ENCODE measurements at regions not wholly inside any gene's neighbourhood (a gene's known extent, or its start where the extent isn't known, plus 50 kb on each side); places are given as distances from the start of the nearest gene placed in this dataset.
A peak's percentile ranks its signal among the peaks of the same experiment; 100 is the strongest.

DNA sequence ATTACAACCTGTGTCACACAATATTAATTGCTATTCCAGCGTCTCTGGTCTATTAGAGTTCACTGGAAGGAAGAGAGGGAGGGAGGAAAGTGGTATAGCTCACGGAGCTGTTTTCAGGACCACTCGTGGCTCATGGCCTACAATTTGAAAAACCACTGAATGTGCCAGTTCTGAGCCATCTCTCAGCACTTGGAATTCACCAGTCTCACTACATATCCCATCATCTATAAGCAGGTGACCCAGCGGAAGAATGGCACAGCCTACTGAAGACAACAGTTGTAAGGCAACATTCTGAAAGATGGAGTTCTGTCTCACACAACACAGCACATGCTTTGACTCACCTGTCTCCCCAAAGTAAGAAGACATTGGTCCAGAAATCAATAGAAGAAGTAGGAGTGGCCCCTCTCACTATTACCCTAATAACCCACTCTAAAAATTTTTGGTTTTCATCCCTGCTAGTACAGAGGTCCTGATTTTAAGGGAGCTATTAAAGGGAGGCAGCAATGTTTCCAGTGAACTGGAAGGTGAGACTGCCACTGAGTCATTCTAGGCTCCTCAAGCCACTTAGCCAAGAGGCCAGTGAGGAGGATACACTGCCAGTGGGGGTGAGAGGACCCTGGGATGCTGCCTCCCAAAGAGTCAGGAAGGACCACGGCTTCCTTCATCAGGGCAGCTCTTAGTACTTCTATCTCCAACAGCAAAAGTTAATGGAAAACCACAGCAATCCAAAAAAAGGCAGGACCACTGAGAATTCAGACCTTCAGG, 50.0 kb upstream of the DOCK9 start:
- H3K4me1 ChIP-seq (ENCODE audit: insufficient read depth, poor library complexity, severe bottlenecking), result peaks cover 37% of the 10 kb centered on the region
- H3K4me3 ChIP-seq (ENCODE audit: severe bottlenecking), result no peak overlapping the region
- no peak overlapping the region for H3K27ac ChIP-seq (ENCODE audit: poor library complexity, severe bottlenecking)
- no peak for ATAC-seq (ENCODE audit: low read depth)
- no peak for DNase-seq (ENCODE audit: low spot score)
- H3K9me3 ChIP-seq (ENCODE audit: severe bottlenecking), result no peaks in the 10 kb centered on the region
- H3K27me3 ChIP-seq (ENCODE audit: insufficient read depth, poor library complexity, severe bottlenecking), result no peaks in the 10 kb centered on the region
- H3K36me3 ChIP-seq (ENCODE audit: low read depth), result no peaks in the 10 kb centered on the region; the same call in 1 of the 2 replicates
- no peak for TF ChIP-seq CTCF (IDR thresholded peaks at IDR 0.05; ENCODE audit: poor library complexity, severe bottlenecking)

- DNase-seq (ENCODE audit: low spot score) (no peak), ATAC-seq (ENCODE audit: low read depth) (no peak)
- Histone ChIP-seq H3K27me3 (ENCODE audit: insufficient read depth, poor library complexity, severe bottlenecking) (no peaks in the 10 kb centered on the region), H3K4me3 (ENCODE audit: severe bottlenecking) (no peak overlapping the region), H3K36me3 (ENCODE audit: low read depth) (no peaks in the 10 kb centered on the region; the same call in 1 of the 2 replicates), H3K27ac (ENCODE audit: poor library complexity, severe bottlenecking) (no peak overlapping the region), H3K4me1 (ENCODE audit: insufficient read depth, poor library complexity, severe bottlenecking) (peaks cover 40% of the 10 kb centered on the region), H3K9me3 (ENCODE audit: severe bottlenecking) (no peaks in the 10 kb centered on the region)
- no peak for TF ChIP-seq CTCF (IDR thresholded peaks at IDR 0.05; ENCODE audit: poor library complexity, severe bottlenecking)
These were observed 51.0 kb upstream of the DOCK9 start for GRCh38 chr13:99028890-99029289.

GRCh38 chr13:99029576-99029975, 51.7 kb upstream of the DOCK9 start:
- DNase-seq (ENCODE audit: low spot score) (no peak), ATAC-seq (ENCODE audit: low read depth) (no peak)
- Histone ChIP-seq H3K9me3 (ENCODE audit: severe bottlenecking) (no peaks in the 10 kb centered on the region), H3K4me3 (ENCODE audit: severe bottlenecking) (no peak overlapping the region), H3K36me3 (ENCODE audit: low read depth) (no peaks in the 10 kb centered on the region; the same call in 1 of the 2 replicates), H3K27me3 (ENCODE audit: insufficient read depth, poor library complexity, severe bottlenecking) (no peaks in the 10 kb centered on the region), H3K4me1 (ENCODE audit: insufficient read depth, poor library complexity, severe bottlenecking) (peaks cover 40% of the 10 kb centered on the region), H3K27ac (ENCODE audit: poor library complexity, severe bottlenecking) (no peak overlapping the region)
- TF ChIP-seq CTCF (IDR thresholded peaks at IDR 0.05; ENCODE audit: poor library complexity, severe bottlenecking), result no peak

- H3K36me3 ChIP-seq (ENCODE audit: low read depth), result no peaks in the 10 kb centered on the region; the same call in 1 of the 2 replicates
- no peak overlapping the region for H3K4me3 ChIP-seq (ENCODE audit: severe bottlenecking)
- peaks cover 35% of the 10 kb centered on the region for H3K4me1 ChIP-seq (ENCODE audit: insufficient read depth, poor library complexity, severe bottlenecking)
- ATAC-seq (ENCODE audit: low read depth) (no peak), DNase-seq (ENCODE audit: low spot score) (no peak)
- no peaks in the 10 kb centered on the region for H3K9me3 ChIP-seq (ENCODE audit: severe bottlenecking)
- H3K27ac ChIP-seq (ENCODE audit: poor library complexity, severe bottlenecking), result peak overlapping the region; percentile 59
- no peaks in the 10 kb centered on the region for H3K27me3 ChIP-seq (ENCODE audit: insufficient read depth, poor library complexity, severe bottlenecking)
- no peak for TF ChIP-seq CTCF (IDR thresholded peaks at IDR 0.05; ENCODE audit: poor library complexity, severe bottlenecking)
These were observed 52.5 kb upstream of the DOCK9 start for GRCh38 chr13:99030326-99030725.

GRCh38 chr13:99031832-99032231, 54.0 kb upstream of the DOCK9 start:
- ATAC-seq (ENCODE audit: low read depth) (peak; percentile 62), DNase-seq (ENCODE audit: low spot score) (no peak)
- Histone ChIP-seq H3K4me1 (ENCODE audit: insufficient read depth, poor library complexity, severe bottlenecking) (peaks cover 20% of the 10 kb centered on the region), H3K4me3 (ENCODE audit: severe bottlenecking) (no peak overlapping the region), H3K27ac (ENCODE audit: poor library complexity, severe bottlenecking) (peak overlapping the region; percentile 59), H3K9me3 (ENCODE audit: severe bottlenecking) (no peaks in the 10 kb centered on the region), H3K36me3 (ENCODE audit: low read depth) (no peaks in the 10 kb centered on the region; the same call in 1 of the 2 replicates), H3K27me3 (ENCODE audit: insufficient read depth, poor library complexity, severe bottlenecking) (no peaks in the 10 kb centered on the region)
- TF ChIP-seq CTCF (IDR thresholded peaks at IDR 0.05; ENCODE audit: poor library complexity, severe bottlenecking), result no peak
